CD4-positive, alpha-beta T cell (primary cell): ENCODE measurements at regions not wholly inside any gene's neighbourhood (a gene's known extent, or its start where the extent isn't known, plus 50 kb on each side); places are given as distances from the start of the nearest gene placed in this dataset.

ENCODE experiments used
- ATAC-seq: fragments of 200-7000 bp; cut with Tn5 transposase; one replicate; pipeline ENCODE4 v1.10.0; 2022; ENCODE audit warnings: mild to moderate bottlenecking; ENCODE audit not compliant: poor library complexity
- CTCF ChIA-PET: fragments of 350-600 bp; sonication (Branson Sonifier 250); formaldehyde crosslinking; loops from one replicate; lab custom pipeline; 2021; ENCODE audit warnings: antibody characterized with exemption, inconsistent platforms; lab: Charles Lee
- POLR2A ChIA-PET: fragments of 350-600 bp; sonication (Branson Sonifier 250); formaldehyde crosslinking; loops from one replicate; lab custom pipeline; 2021; ENCODE audit warnings: antibody characterized with exemption, inconsistent platforms; lab: Charles Lee
- DNase-seq, 14 experiments: peaks; one replicate each; pipeline ENCODE4 v3.0.0-alpha.2; 2013 to 2020; ENCODE audit warnings: mixed read lengths in 2 of 14
- H3K27ac ChIP-seq, 2 donors: one replicate each; pipeline versions ENCODE4 v1.5.1 to v1.7.0; 2013; ENCODE audit warnings: low read length in 2 of 2, low read depth in 1 of 2, mild to moderate bottlenecking in 1 of 2
- H3K27me3 ChIP-seq, 2 experiments: 1 replicate in 1 of 2; 2 replicates in 1 of 2; pipeline versions ENCODE4 v1.6.1 to v1.7.0; 2013; ENCODE audit warnings: low read length in 2 of 2, control low read depth in 1 of 2, mild to moderate bottlenecking in 1 of 2, moderate library complexity in 1 of 2; ENCODE audit not compliant: insufficient read depth in 2 of 2, control insufficient read depth in 1 of 2
- H3K36me3 ChIP-seq: one replicate; pipeline ENCODE4 v1.6.1; 2013; ENCODE audit warnings: low read length, control low read depth; ENCODE audit not compliant: insufficient read depth
- H3K4me1 ChIP-seq: one replicate; pipeline ENCODE4 v1.6.1; 2013; ENCODE audit warnings: low read length, control low read depth; ENCODE audit not compliant: insufficient read depth
- H3K4me3 ChIP-seq: one replicate; pipeline ENCODE4 v1.5.1; 2013; ENCODE audit warnings: mild to moderate bottlenecking, low read length, moderate library complexity
- H3K9me3 ChIP-seq, 2 experiments: 1 replicate in 1 of 2; 2 replicates in 1 of 2; pipeline versions ENCODE4 v1.6.1 to v1.7.0; 2013; ENCODE audit warnings: low read length in 2 of 2, mild to moderate bottlenecking in 2 of 2, control low read depth in 1 of 2, moderate library complexity in 1 of 2; ENCODE audit not compliant: control insufficient read depth in 1 of 2, insufficient read depth in 1 of 2
- H3K27ac Mint-ChIP-seq: one replicate; pipeline ENCODE4 v1.8.0; 2020; ENCODE audit warnings: mixed read lengths
- H3K27me3 Mint-ChIP-seq: one replicate; pipeline ENCODE4 v1.8.0; 2021; ENCODE audit warnings: mixed read lengths
- H3K36me3 Mint-ChIP-seq: one replicate; pipeline ENCODE4 v1.8.0; 2021; ENCODE audit warnings: low read depth, mixed read lengths
- H3K4me1 Mint-ChIP-seq: one replicate; pipeline ENCODE4 v1.8.0; 2021; ENCODE audit warnings: low read depth, mixed read lengths
- H3K4me3 Mint-ChIP-seq: one replicate; pipeline ENCODE4 v1.8.0; 2020; ENCODE audit warnings: mild to moderate bottlenecking, mixed read lengths
- H3K9me3 Mint-ChIP-seq: one replicate; pipeline ENCODE4 v1.8.0; 2020; ENCODE audit warnings: mixed read lengths
- intact Hi-C, 2 experiments: fragments of 100-400 bp; cut with DNase I in 1 of 2; cut with micrococcal nuclease in 1 of 2; formaldehyde crosslinking; loops; one replicate each; pipeline versions ENCODE4 v1.15.1 to v1.9.0; 2023 to 2025; cut with DNase I, micrococcal nuclease
- TF ChIP-seq, protein P1 (sequence below): fragments of 200-600 bp; IDR thresholded peaks from one replicate; pipeline ENCODE4 v1.8.0; 2022; ENCODE audit warnings: antibody characterized with exemption, mild to moderate bottlenecking

DNA sequence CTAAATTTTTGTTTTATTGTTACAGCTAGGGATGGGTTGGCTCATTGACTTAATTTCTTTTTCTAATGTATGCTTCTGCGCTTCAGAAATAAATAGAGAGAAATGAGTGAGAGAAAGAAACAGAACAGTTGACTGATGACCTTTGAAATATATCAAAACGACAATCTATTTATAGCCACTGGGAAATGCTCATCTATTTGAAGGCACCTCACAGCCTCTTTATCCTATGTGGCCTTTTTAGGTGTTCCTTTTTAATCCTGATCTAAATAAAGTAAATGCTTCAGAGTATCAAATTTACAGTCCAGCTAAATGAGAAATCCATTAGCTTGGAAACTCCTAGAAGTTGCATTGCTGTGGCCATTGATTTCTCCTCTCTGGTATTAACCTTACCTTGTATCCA, 943.5 kb upstream of the CITED2 start:
- no peaks in the 10 kb centered on the region for H3K36me3 ChIP-seq
- DNase-seq: no peak
- H3K27me3 ChIP-seq: no peaks in the 10 kb centered on the region
- no peaks in the 10 kb centered on the region for H3K4me1 ChIP-seq
- Mint-ChIP-seq H3K27ac (no peak overlapping the region), H3K27me3 (no peaks in the 10 kb centered on the region), H3K4me3 (no peak overlapping the region), H3K4me1 (no peaks in the 10 kb centered on the region), H3K36me3 (no peaks in the 10 kb centered on the region), H3K9me3 (no peaks in the 10 kb centered on the region)
- intact Hi-C loops: no loop called here
- POLR2A ChIA-PET: no interaction called here
- ATAC-seq: no peak
- CTCF ChIA-PET: no interaction called here
- no peak overlapping the region for H3K27ac ChIP-seq
- TF ChIP-seq, protein P1, sequence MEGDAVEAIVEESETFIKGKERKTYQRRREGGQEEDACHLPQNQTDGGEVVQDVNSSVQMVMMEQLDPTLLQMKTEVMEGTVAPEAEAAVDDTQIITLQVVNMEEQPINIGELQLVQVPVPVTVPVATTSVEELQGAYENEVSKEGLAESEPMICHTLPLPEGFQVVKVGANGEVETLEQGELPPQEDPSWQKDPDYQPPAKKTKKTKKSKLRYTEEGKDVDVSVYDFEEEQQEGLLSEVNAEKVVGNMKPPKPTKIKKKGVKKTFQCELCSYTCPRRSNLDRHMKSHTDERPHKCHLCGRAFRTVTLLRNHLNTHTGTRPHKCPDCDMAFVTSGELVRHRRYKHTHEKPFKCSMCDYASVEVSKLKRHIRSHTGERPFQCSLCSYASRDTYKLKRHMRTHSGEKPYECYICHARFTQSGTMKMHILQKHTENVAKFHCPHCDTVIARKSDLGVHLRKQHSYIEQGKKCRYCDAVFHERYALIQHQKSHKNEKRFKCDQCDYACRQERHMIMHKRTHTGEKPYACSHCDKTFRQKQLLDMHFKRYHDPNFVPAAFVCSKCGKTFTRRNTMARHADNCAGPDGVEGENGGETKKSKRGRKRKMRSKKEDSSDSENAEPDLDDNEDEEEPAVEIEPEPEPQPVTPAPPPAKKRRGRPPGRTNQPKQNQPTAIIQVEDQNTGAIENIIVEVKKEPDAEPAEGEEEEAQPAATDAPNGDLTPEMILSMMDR: no peak
- H3K9me3 ChIP-seq: no peaks in the 10 kb centered on the region
- H3K4me3 ChIP-seq: no peak overlapping the region

DNA sequence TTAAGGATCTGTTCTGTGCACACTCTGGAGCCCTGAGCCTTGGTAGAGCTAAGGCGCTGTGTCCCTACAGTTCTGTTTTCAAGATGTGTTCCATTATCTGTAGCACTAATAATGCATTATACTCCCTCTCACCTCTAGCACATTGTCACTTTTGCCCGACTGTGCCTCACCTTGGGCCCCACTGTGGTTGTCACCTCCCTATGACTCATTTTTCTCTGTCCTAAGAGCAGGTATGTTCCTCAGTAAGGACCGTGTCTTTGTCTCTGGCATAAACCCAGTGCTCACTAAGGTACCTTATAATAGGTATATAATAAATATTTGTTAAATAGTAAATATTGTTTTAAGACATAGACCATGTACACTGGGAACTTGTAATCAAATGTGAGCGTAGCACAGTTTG, 942.5 kb upstream of the CITED2 start:
- no peaks in the 10 kb centered on the region for H3K27me3 Mint-ChIP-seq
- H3K27ac Mint-ChIP-seq: no peak overlapping the region
- H3K36me3 ChIP-seq: no peaks in the 10 kb centered on the region
- no peaks in the 10 kb centered on the region for H3K9me3 ChIP-seq
- H3K36me3 Mint-ChIP-seq: no peaks in the 10 kb centered on the region
- no peaks in the 10 kb centered on the region for H3K27me3 ChIP-seq
- no peaks in the 10 kb centered on the region for H3K4me1 ChIP-seq
- no peak for ATAC-seq
- POLR2A ChIA-PET: no interaction called here
- TF ChIP-seq, protein P1: no peak
- no peak overlapping the region for H3K4me3 ChIP-seq
- no peak for DNase-seq
- intact Hi-C loops: no loop called here
- H3K4me3 Mint-ChIP-seq: no peak overlapping the region
- H3K9me3 Mint-ChIP-seq: no peaks in the 10 kb centered on the region
- CTCF ChIA-PET: no interaction called here
- no peaks in the 10 kb centered on the region for H3K4me1 Mint-ChIP-seq
- no peak overlapping the region for H3K27ac ChIP-seq

DNA sequence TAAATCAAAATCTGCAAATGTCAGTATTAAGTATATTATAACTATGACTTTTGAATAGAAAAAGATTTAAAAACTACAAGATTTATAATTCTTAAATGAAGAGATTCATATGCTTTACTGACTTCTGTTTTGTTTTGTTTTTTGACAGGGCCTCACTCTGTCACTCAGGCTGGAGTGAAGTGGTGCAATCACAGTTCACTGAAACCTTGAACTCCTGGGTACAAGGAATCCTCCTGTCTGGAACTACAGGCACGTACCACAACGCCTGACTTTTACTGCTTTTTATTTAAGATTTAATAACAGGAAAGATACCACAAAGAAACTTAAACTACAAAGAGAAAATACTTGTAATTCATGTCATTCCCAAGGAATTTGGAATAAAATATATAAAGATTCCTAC, 940.2 kb upstream of the CITED2 start:
- DNase-seq: no peak
- no peaks in the 10 kb centered on the region for H3K27me3 ChIP-seq
- H3K36me3 Mint-ChIP-seq: no peaks in the 10 kb centered on the region
- H3K27ac ChIP-seq: no peak overlapping the region
- no peak overlapping the region for H3K4me3 ChIP-seq
- no peaks in the 10 kb centered on the region for H3K4me1 ChIP-seq
- intact Hi-C loops: no loop called here
- no peaks in the 10 kb centered on the region for H3K9me3 Mint-ChIP-seq
- no peaks in the 10 kb centered on the region for H3K36me3 ChIP-seq
- ChIA-PET CTCF (no interaction called here), POLR2A (no interaction called here)
- no peaks in the 10 kb centered on the region for H3K4me1 Mint-ChIP-seq
- no peaks in the 10 kb centered on the region for H3K9me3 ChIP-seq
- H3K27me3 Mint-ChIP-seq: no peaks in the 10 kb centered on the region
- ATAC-seq: no peak
- TF ChIP-seq, protein P1: no peak
- no peak overlapping the region for H3K4me3 Mint-ChIP-seq
- no peak overlapping the region for H3K27ac Mint-ChIP-seq
